Endothelial cell of umbilical vein (primary cell): ENCODE measurements at regions not wholly inside any gene's neighbourhood (a gene's known extent, or its start where the extent isn't known, plus 50 kb on each side); places are given as distances from the start of the nearest gene placed in this dataset.

ENCODE experiments used
- BruUV-seq: library from RNA; stranded (reverse); fragments of 400-500 nt; replicated peaks from 2 replicates; lab custom pipeline; 2021; lab: Mats Ljungman, UMichigan
- CTCF ChIA-PET: fragments of 300-600, 350-600 bp; sonication (Branson Sonifier 250); formaldehyde crosslinking; loops from one replicate; lab custom pipeline; 2021; ENCODE audit warnings: antibody characterized with exemption, inconsistent platforms; lab: Charles Lee
- POLR2A ChIA-PET: fragments of 300-600, 350-600 bp; sonication (Branson Sonifier 250); formaldehyde crosslinking; loops from one replicate; lab custom pipeline; 2021; ENCODE audit warnings: antibody characterized with exemption, inconsistent platforms; lab: Charles Lee
- DNase-seq: peaks from one replicate; pipeline ENCODE4 v3.0.0-alpha.2; 2011; ENCODE audit warnings: low read depth, low spot score
- FAIRE-seq: peaks from 2 replicates; lab custom pipeline; 2011; peaks lifted over from hg19 to GRCh38; lab: Jason Lieb, UNC
- H2AFZ ChIP-seq: 2 replicates; pipeline ENCODE4 v1.6.0; 2012; ENCODE audit warnings: low read depth, low read length, control low read depth, inconsistent platforms
- H3K27ac ChIP-seq: 2 replicates; pipeline ENCODE4 v1.5.1; 2011; ENCODE audit warnings: low read depth, mild to moderate bottlenecking, control low read depth, low read length, moderate library complexity; ENCODE audit not compliant: insufficient read depth
- H3K27me3 ChIP-seq, 2 experiments: 2 replicates each; pipeline versions ENCODE4 v1.6.0 to v1.6.1; 2011; ENCODE audit warnings: low read length in 2 of 2, mixed read lengths in 1 of 2; ENCODE audit not compliant: control insufficient read depth in 2 of 2, insufficient read depth in 2 of 2
- H3K36me3 ChIP-seq, 2 experiments: 2 replicates in 1 of 2; 3 replicates in 1 of 2; pipeline ENCODE4 v1.5.1; 2011; ENCODE audit warnings: low read length in 2 of 2, mild to moderate bottlenecking in 1 of 2, moderate library complexity in 1 of 2; ENCODE audit not compliant: control insufficient read depth in 2 of 2, insufficient read depth in 2 of 2; ENCODE audit errors: extremely low read depth in 1 of 2
- H3K4me1 ChIP-seq: 3 replicates; pipeline ENCODE4 v1.5.1; 2011; ENCODE audit warnings: mild to moderate bottlenecking, low read length; ENCODE audit not compliant: control insufficient read depth, insufficient read depth; ENCODE audit errors: extremely low read depth
- H3K4me2 ChIP-seq: 2 replicates; pipeline ENCODE4 v1.6.1; 2011; ENCODE audit warnings: low read length, control low read depth, mixed read lengths; ENCODE audit not compliant: insufficient read depth
- H3K4me3 ChIP-seq, 3 experiments: fragments of 200-600 bp in 1 of 3; sonication (generic), shearing (Covaris generic) in 1 of 3; replicated peaks in 1 of 3; 2 replicates each; pipeline ENCODE4 v1.5.1; 2011 to 2016; ENCODE audit warnings: control low read depth in 3 of 3, low read length in 3 of 3, mild to moderate bottlenecking in 2 of 3, inconsistent platforms in 1 of 3, low read depth in 1 of 3, moderate library complexity in 1 of 3; ENCODE audit not compliant: insufficient read depth in 1 of 3
- H3K79me2 ChIP-seq: 2 replicates; pipeline ENCODE4 v1.6.0; 2012; ENCODE audit warnings: low read length, inconsistent platforms; ENCODE audit not compliant: control insufficient read depth, insufficient read depth
- H3K9ac ChIP-seq: replicated peaks from 2 replicates; pipeline ENCODE3; 2011; ENCODE audit warnings: low read length, control low read depth; ENCODE audit not compliant: insufficient read depth; ENCODE audit errors: extremely low read depth
- H3K9me1 ChIP-seq: replicated peaks from 3 replicates; pipeline ENCODE4 v1.6.0; 2011; ENCODE audit warnings: mild to moderate bottlenecking, low read length; ENCODE audit not compliant: control insufficient read depth, insufficient read depth; ENCODE audit errors: extremely low read depth
- H3K9me3 ChIP-seq: replicated peaks from 2 replicates; pipeline ENCODE4 v1.5.1; 2012; ENCODE audit warnings: low read length, inconsistent platforms; ENCODE audit not compliant: control insufficient read depth, insufficient read depth
- H4K20me1 ChIP-seq: replicated peaks from 2 replicates; pipeline ENCODE3; 2011; ENCODE audit warnings: mild to moderate bottlenecking, low read length; ENCODE audit not compliant: control insufficient read depth, insufficient read depth; ENCODE audit errors: extremely low read depth
- CTCF ChIP-seq, 2 donors: IDR thresholded peaks; 1 replicate in 1 of 2; 2 replicates in 1 of 2; pipeline ENCODE4 v1.5.1; 2011; ENCODE audit warnings: low read length in 2 of 2, mild to moderate bottlenecking in 2 of 2, moderate library complexity in 2 of 2, control low read depth in 1 of 2, inconsistent platforms in 1 of 2, low read depth in 1 of 2; ENCODE audit not compliant: insufficient read depth in 1 of 2; ENCODE audit errors: extremely low read depth in 1 of 2
- EZH2 ChIP-seq: IDR thresholded peaks from 2 replicates; pipeline ENCODE4 v1.6.1; 2012; ENCODE audit warnings: borderline replicate concordance, low read depth, mild to moderate bottlenecking, moderate library complexity, low read length, inconsistent platforms; ENCODE audit not compliant: severe bottlenecking
- JUN ChIP-seq: IDR thresholded peaks from 2 replicates; pipeline ENCODE4 v1.6.1; 2011; ENCODE audit warnings: borderline replicate concordance, low read depth; ENCODE audit not compliant: insufficient read length, insufficient read depth
- MYC ChIP-seq: IDR thresholded peaks from one replicate; pipeline ENCODE4 v1.6.1; 2011; ENCODE audit warnings: mild to moderate bottlenecking, low read depth, low read length
- POLR2AphosphoS5 ChIP-seq: IDR thresholded peaks from 2 replicates; pipeline ENCODE4 v1.6.1; 2012; ENCODE audit warnings: low read depth, mild to moderate bottlenecking, control low read depth, low read length, moderate library complexity; ENCODE audit not compliant: insufficient read depth
- dilution Hi-C: fragments of 300-500 bp; cut with MboI; formaldehyde crosslinking; loops from one replicate; pipeline ENCODE4 v1.15.0; 2019; ENCODE audit warnings: low sequenced_read_pairs; ENCODE audit not compliant: extremely low pct_ligation_motif_present
- intact Hi-C: fragments of 100-400 bp; cut with micrococcal nuclease; formaldehyde crosslinking; loops from one replicate; pipeline ENCODE4 v1.10.0; 2022

DNA sequence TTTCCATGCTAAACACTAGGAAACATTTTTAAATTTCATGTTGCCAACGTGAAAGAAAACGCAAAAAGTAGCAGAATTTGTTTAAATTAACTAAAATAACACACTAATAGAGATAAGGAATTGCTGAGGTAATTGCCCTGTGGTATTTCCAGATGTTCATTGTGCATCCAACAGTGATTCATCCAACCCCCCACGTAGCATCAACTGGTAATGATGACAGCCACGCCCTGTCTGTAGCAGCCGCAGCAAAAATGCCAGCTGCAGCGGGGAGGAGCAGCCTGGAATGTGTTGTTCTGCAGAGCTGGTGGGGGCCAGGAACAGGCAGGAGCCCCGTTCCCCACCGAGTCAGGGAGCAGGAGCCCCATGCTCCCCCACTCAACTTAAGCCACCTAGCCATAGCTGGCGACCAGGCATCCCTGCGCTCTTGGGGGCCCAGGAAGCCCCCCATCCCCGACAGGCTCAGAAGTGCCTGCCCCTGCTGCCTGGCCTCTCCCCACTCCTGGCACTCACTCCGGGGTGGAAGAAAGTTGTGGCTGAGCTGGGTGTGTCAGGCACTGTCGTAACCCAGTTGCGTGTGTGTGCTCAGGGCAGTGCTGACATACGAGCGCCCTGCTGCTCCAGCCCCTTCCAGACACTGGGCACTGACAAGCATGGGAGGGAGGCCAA, 695.1 kb upstream of the ACVR2A start:
- no peak for TF ChIP-seq MYC
- Histone ChIP-seq H3K9me3 (no peaks in the 10 kb centered on the region), H4K20me1 (no peaks in the 10 kb centered on the region), H3K36me3 (no peaks in the 10 kb centered on the region), H3K4me3 (no peak overlapping the region), H3K79me2 (no peaks in the 10 kb centered on the region), H2AFZ (no peak overlapping the region), H3K27ac (no peak overlapping the region), H3K9me1 (no peaks in the 10 kb centered on the region), H3K27me3 (no peaks in the 10 kb centered on the region), H3K9ac (no peak overlapping the region), H3K4me2 (no peak overlapping the region), H3K4me1 (no peaks in the 10 kb centered on the region)
- FAIRE-seq (no peak), DNase-seq (no peak)
- ChIA-PET CTCF (no interaction called here), POLR2A (no interaction called here)
- intact Hi-C loops (no loop called here), dilution Hi-C loops (no loop called here)
- BruUV-seq, result no TSS peak

- FAIRE-seq, result no peak
Measured at GRCh38 chr2:147147802-147148201, 697.0 kb upstream of the ACVR2A start.

More at GRCh38 chr2:147147802-147148201, 697.0 kb upstream of the ACVR2A start:
- Histone ChIP-seq H3K36me3 (no peaks in the 10 kb centered on the region), H3K9me3 (no peaks in the 10 kb centered on the region), H3K27ac (no peak overlapping the region), H4K20me1 (no peaks in the 10 kb centered on the region), H3K27me3 (no peaks in the 10 kb centered on the region), H3K9ac (no peak overlapping the region), H3K9me1 (no peaks in the 10 kb centered on the region), H3K4me3 (no peak overlapping the region), H3K4me2 (no peak overlapping the region), H3K79me2 (no peaks in the 10 kb centered on the region), H2AFZ (no peak overlapping the region), H3K4me1 (no peaks in the 10 kb centered on the region)
- intact Hi-C loops, result no loop called here
- no peak for DNase-seq
- POLR2A ChIA-PET, result no interaction called here
- TF ChIP-seq EZH2 (no peak), POLR2AphosphoS5 (no peak), JUN (no peak), MYC (no peak), CTCF (IDR thresholded peaks at IDR 0.05; ENCODE audit: extremely low read depth in 1 of 2, insufficient read depth in 1 of 2, low read depth in 1 of 2, low read length in 2 of 2) (no peak)
- BruUV-seq, result no TSS peak
- dilution Hi-C loops, result no loop called here
- CTCF ChIA-PET, result no interaction called here
